ENCODE measurements at regions not wholly inside any gene's neighbourhood (a gene's known extent, or its start where the extent isn't known, plus 50 kb on each side); places are given as distances from the start of the nearest gene placed in this dataset.

DNA sequence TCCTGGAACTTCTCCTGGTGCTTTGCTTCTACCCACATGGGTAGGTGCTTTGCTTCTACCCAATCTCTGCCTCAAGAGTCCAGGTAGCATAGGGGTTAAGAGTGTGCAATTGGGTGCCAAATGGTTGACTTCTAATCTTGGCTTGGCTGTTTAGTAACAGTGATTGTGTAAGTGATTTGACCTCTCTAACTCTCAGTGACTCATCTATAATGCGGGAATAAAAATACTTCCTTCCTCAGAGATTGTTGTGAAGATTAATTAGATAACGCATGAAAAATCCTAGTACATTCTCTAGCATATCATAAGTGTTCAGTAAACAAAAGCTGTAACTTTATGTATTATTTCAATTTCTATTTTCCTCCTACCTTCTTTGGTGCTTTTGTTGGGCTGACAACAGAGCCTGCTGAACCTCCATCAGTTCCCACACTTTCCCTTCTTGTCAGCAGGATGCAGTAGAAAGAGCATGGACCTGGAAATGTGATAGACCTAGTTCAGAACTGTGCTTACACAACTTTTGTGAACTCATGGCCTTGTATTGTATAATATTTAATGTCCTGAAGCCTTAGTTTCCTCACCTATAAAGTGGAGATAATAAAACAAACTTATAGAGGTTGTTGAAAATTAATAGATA is 72.9 kb upstream of the SMIM36 start:
- no peak for DNase-seq (ENCODE audit: low read depth in 2 of 2)

- DNase-seq (ENCODE audit: low read depth in 2 of 2): no peak
Observed at GRCh38 chr17:55582897-55583296, 71.6 kb upstream of the SMIM36 start.

DNA sequence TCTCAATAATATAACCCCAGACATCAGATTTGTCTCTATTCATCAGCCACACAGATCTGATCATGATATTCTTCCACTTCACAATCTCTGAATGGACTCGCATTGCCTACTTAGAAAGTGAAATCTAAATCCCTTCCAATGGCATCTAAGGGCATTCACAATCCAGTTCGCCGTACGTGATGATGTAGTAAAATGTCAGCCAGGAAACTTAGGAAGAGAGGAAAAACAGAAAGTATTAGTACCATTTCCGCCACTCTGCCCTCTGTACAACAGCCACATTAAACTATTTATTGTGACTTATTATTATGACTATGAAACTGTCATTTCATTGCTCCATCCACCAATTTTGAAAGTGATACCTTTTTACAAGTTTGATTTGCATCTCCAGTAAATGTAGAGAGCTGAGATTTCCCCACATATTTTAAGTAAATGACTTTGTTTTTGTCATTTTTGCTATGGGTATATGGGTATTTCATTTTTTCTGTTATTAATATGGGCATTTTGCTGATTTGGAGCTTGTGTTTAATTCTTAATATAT is 69.4 kb upstream of the SMIM36 start:
- no peak for DNase-seq (ENCODE audit: low read depth in 2 of 2)

- DNase-seq (ENCODE audit: low read depth in 2 of 2): peak in 1 of 2 donors; percentile 16
Observed at GRCh38 chr17:55577687-55578086, 66.4 kb upstream of the SMIM36 start.

DNA sequence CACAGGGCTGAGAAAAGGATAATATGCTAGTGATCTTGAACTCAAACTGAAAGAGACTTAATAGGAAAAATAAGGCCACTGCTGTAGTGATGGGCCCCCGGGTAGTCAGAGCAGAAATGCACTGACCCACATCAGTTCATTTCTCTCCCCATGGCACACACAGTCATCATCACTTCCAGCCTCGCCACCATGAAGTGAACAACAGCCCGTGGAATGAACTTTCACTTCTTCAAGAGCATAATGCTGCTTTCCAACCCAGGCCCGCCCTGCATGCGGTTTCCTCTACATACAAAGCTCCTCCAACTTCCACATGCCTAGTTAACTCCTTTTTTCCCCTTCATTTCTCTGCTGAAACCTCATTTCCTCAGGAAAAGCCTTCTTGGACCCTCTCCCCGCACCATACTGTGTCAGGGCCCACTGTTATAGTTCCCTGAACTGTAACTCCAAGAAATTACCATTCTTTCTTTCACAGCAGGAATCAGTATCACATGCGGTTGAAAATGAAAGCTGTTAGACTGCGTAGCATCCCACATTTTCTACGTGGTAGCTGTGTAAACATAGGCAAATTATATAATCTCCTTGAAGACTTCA is 65.8 kb upstream of the SMIM36 start:
- peak; percentile 38 to 64 for DNase-seq (ENCODE audit: low read depth in 2 of 2)

- no peak for DNase-seq (ENCODE audit: low read depth in 2 of 2)
Observed at GRCh38 chr17:55576237-55576995, 65.2 kb upstream of the SMIM36 start.

GRCh38 chr17:55575058-55575636 is 63.9 kb upstream of the SMIM36 start:
- DNase-seq (ENCODE audit: low read depth in 2 of 2): no peak

DNA sequence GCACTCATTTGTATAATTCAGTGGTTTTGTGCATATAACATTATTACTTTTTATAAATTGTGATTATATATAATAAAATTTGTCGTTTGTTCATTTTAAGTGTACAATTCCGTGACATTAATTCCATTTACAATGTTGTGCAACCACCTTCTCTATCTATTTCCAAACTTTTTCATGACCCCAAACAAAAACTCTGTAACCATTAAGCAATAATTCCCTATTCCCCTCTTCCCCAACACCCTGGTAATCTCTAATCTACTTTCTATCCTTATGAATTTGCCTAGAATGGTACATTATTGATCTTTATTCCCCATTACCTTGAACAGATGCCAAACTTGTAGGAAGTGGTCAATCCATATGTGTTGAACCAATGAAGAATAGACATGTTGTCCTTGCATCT is 61.3 kb upstream of the SMIM36 start:
- DNase-seq (ENCODE audit: low read depth in 2 of 2): no peak

DNA sequence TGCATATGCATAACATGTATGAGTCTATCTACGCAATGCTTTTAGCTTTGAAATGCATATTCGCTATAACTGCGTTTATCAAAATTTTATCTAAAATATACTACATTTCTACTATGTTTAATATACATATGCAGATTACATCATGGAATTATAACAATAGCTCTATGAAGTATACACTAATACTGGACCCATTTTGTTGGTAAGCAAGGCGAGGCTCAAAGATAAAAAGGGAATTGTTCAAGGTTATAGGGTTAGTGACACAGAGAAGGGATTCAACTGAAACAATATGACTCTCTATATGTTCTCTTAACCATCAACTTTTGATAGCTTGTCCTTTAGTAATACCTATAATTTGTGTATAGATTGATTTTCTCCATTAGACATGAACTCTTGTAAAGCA is 60.9 kb upstream of the SMIM36 start:
- DNase-seq (ENCODE audit: low read depth in 2 of 2): no peak

GRCh38 chr17:55571095-55571494 is 59.8 kb upstream of the SMIM36 start:
- DNase-seq (ENCODE audit: low read depth in 2 of 2): no peak

- DNase-seq (ENCODE audit: low read depth in 2 of 2): no peak
Observed at GRCh38 chr17:55570391-55570790, 59.1 kb upstream of the SMIM36 start.

DNA sequence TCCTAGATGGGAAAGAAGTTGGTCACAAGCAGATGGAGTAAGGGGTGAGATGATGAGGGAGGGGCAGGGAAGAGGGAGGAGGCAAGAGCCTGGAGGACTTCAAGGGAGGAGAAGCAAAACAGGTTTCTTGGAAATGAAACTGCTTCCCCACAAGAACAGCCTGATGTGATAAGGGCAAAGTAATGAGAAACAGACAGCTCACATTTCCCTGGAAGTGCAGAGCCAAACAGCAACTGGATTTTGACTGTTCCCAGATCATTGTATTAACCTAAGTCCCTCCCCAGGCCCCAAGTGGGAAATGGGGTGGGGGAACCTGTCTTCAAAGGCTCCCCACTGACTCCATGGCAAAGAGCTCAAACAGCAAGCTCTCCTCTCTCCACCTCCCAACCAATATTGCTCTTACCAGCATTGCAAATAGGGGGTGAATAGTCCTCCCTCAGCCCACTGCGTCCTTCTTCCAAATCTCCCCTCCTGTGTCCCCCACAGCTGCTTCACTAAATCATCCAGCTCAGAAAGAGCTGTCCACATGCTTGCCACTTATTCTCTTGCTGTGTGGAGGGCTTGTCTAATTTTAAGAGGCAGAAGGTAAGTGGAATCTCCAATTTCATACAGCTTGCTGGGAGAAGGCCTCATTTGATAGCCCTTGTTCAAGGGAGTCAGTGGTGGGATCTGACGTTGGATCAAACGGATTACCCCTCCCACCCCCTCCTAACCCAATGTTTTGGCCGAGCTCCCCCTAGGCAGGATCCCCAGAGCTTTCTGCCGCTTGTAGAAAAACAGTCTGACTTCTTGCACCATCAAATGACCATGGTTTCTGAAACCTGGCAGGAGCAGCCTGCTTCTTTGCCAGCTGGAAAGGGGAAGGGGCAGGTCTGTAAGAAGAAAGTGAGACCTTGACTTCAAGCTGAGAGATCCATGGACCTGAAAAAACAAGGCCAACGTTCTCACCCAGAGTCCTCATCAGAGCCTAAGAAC is 56.3 kb upstream of the SMIM36 start:
- no peak for DNase-seq (ENCODE audit: low read depth in 2 of 2)

DNA sequence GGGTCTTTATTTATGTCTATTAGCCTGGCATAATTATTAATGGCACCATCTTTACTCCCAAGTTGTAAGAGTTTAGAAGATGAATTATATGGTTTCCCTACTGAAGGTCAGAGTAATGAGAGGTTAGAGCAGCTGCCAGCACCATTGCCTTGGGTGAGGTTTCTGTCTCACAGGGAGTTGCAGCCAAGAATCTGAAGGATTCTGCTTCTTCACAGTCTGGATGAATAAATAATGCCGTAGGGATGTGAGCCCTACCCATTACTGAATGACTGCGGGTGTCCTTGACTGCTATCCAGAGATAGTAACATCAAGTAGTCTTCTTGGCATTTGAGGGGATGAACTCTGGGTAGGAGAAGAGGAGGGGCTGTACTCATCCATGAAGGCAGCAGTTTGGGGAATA is 52.8 kb upstream of the SMIM36 start:
- DNase-seq (ENCODE audit: low read depth in 2 of 2): no peak

GRCh38 chr17:55563363-55563762 is 52.1 kb upstream of the SMIM36 start:
- DNase-seq (ENCODE audit: low read depth in 2 of 2): no peak

- DNase-seq (ENCODE audit: low read depth in 2 of 2): no peak
Observed at GRCh38 chr17:55561973-55562495, 50.8 kb upstream of the SMIM36 start.

DNA sequence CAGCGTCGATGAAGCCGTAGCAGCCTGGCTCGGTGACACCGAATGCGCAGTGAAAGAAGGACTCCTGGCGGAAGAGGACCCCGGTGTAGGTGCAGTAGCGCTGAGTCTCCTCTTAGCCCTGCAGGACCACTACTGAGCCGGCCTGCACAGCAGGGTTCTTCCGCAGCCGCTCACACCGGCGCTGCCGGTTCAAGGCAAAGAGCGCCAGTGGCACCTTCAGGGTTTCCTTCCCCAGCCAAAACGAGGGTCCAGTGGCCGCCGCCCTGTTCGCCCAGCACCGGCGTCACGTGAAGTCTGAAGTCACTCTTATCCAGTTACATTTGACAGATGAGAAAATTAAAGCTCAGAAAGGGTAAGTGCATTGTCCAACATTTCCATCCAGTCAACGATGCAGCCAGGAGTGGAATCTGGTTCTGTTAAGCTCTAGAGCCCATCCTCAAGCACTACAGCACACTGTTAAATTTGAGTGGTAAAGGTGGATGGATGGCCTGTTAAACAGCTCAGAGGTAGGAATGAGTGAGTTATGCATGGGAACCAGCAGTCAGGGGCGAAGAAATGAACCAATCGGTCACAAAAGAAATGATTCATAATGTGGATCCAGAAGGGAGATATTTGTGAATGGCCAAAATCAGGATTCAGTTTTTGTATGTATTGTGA is 50.2 kb upstream of the SMIM36 start:
- no peak for DNase-seq (ENCODE audit: low read depth in 2 of 2)

Measured in stimulated activated CD4-positive, alpha-beta T cell treated with anti-CD3 and anti-CD28 coated beads, Interleukin-15, amount 100 ng/mL, for 48 hours (primary cell).